ENCODE measurements at regions not wholly inside any gene's neighbourhood (a gene's known extent, or its start where the extent isn't known, plus 50 kb on each side); places are given as distances from the start of the nearest gene placed in this dataset.

DNA sequence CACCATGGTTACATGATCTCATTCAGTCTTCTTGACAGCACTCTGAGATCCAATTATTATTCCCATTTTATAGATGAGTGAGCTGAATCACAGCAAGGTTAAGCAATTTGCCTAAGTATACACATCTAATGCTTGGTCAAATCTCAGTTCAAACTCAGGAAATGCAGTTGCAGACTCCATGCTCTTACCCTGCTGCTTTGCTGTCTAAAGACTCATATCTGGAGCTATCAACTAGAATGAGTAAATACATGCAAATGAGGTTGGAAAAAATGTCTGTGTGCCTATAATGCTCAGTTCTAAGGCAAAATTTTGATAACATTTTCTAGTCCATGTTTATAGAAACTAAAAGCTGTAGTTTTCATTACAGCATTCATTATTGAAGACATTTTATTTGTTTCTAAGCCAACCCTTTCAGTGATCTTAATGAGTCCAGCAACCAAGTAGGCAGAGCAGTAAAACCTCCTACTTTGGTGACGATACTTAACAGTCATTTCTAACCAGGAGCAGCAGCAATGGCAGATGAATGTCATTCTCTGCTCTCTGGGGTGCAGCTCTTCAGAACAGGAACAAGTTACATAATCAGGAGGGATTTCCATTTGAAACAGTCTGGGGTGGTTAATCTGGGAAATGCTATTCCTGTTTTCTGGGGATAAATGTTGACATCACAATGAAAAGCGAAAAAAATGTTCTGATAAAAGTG, 396.8 kb upstream of the UBE2E3 start:
- ATAC-seq (no peak), DNase-seq (no peak)
- no peaks in the 10 kb centered on the region for H3K36me3 ChIP-seq (ENCODE audit: control insufficient read depth, insufficient read depth, low read length)
- H3K4me3 ChIP-seq (ENCODE audit: low read length) = no peak overlapping the region
- TF ChIP-seq, protein P1, sequence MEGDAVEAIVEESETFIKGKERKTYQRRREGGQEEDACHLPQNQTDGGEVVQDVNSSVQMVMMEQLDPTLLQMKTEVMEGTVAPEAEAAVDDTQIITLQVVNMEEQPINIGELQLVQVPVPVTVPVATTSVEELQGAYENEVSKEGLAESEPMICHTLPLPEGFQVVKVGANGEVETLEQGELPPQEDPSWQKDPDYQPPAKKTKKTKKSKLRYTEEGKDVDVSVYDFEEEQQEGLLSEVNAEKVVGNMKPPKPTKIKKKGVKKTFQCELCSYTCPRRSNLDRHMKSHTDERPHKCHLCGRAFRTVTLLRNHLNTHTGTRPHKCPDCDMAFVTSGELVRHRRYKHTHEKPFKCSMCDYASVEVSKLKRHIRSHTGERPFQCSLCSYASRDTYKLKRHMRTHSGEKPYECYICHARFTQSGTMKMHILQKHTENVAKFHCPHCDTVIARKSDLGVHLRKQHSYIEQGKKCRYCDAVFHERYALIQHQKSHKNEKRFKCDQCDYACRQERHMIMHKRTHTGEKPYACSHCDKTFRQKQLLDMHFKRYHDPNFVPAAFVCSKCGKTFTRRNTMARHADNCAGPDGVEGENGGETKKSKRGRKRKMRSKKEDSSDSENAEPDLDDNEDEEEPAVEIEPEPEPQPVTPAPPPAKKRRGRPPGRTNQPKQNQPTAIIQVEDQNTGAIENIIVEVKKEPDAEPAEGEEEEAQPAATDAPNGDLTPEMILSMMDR (IDR thresholded peaks at IDR 0.05) = no peak
- Mint-ChIP-seq H3K4me1 (no peaks in the 10 kb centered on the region), H3K36me3 (no peaks in the 10 kb centered on the region), H3K9me3 (peaks cover 3% of the 10 kb centered on the region in 2 donors), H3K27me3 (ENCODE audit: low read depth in 2 of 2) (no peaks in the 10 kb centered on the region), H3K27ac (no peak overlapping the region), H3K4me3 (no peak overlapping the region)
- H3K27me3 ChIP-seq (ENCODE audit: control insufficient read depth, insufficient read depth, low read length) = no peaks in the 10 kb centered on the region
- intact Hi-C loops (cut with micrococcal nuclease) = no loop called here
- H3K4me1 ChIP-seq (ENCODE audit: control insufficient read depth, insufficient read depth, low read length) = no peaks in the 10 kb centered on the region
- WGBS (ENCODE audit: insufficient coverage) = 92% methylated on average over 2 of the region's 2 CpGs
- H3K27ac ChIP-seq (ENCODE audit: low read length) = no peak overlapping the region
- no peaks in the 10 kb centered on the region for H3K9me3 ChIP-seq (ENCODE audit: control insufficient read depth, insufficient read depth, low read length)

DNA sequence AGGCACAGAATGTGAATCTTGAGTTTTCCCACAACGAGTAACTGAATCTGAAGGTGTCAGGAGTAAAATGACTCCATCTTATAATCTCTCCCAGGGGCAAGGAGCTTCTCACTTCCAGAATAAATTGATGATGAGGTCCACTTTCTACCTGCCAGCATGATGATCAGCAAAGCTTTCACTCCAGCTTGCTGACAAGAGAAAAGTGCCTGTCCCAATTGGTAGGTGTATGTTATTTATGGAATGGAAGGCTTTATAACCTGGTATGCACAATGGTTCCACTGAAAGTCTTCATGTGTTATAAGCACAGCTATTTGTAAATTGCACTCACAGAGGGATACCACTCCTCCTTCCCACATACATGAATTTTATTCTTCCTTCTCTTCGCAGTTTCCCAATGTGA, 401.0 kb upstream of the UBE2E3 start:
- H3K4me1 Mint-ChIP-seq = no peaks in the 10 kb centered on the region
- no peak overlapping the region for H3K27ac Mint-ChIP-seq
- H3K36me3 Mint-ChIP-seq = no peaks in the 10 kb centered on the region
- ATAC-seq = no peak
- TF ChIP-seq, protein P1 (IDR thresholded peaks at IDR 0.05) = no peak
- Histone ChIP-seq H3K36me3 (ENCODE audit: control insufficient read depth, insufficient read depth, low read length) (no peaks in the 10 kb centered on the region), H3K27me3 (ENCODE audit: control insufficient read depth, insufficient read depth, low read length) (peaks cover 2% of the 10 kb centered on the region), H3K4me3 (ENCODE audit: low read length) (no peak overlapping the region), H3K4me1 (ENCODE audit: control insufficient read depth, insufficient read depth, low read length) (no peaks in the 10 kb centered on the region), H3K9me3 (ENCODE audit: control insufficient read depth, insufficient read depth, low read length) (no peaks in the 10 kb centered on the region), H3K27ac (ENCODE audit: low read length) (no peak overlapping the region)
- intact Hi-C loops (cut with micrococcal nuclease) = no loop called here
- H3K4me3 Mint-ChIP-seq = no peak overlapping the region
- 62% methylated on average over 2 of the region's 2 CpGs for WGBS (ENCODE audit: insufficient coverage)
- no peaks in the 10 kb centered on the region for H3K9me3 Mint-ChIP-seq
- DNase-seq = no peak
- no peaks in the 10 kb centered on the region for H3K27me3 Mint-ChIP-seq (ENCODE audit: low read depth in 2 of 2)

DNA sequence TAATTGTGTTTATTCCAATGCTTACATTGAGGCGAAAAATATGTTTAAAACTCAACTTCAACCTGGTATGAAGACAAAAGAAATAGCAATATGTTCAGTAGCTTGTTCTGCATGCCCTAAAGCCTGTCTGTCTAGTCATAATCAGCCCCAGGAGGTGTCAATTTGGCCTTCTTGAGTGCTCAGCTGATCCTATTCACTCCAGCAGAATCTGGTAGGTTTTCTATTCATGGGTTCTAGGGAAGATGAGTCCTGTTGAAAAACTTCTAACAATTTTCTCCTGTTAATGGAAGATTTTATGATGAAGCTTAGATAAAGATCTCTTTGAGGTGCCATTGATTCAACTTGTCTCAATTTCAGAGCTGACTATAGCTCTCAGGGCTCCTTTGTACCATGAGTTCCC, 402.0 kb upstream of the UBE2E3 start:
- peaks cover 2% of the 10 kb centered on the region for H3K27me3 ChIP-seq (ENCODE audit: control insufficient read depth, insufficient read depth, low read length)
- no peak overlapping the region for H3K27ac ChIP-seq (ENCODE audit: low read length)
- no peaks in the 10 kb centered on the region for H3K4me1 ChIP-seq (ENCODE audit: control insufficient read depth, insufficient read depth, low read length)
- H3K36me3 ChIP-seq (ENCODE audit: control insufficient read depth, insufficient read depth, low read length) = no peaks in the 10 kb centered on the region
- no peaks in the 10 kb centered on the region for H3K9me3 ChIP-seq (ENCODE audit: control insufficient read depth, insufficient read depth, low read length)
- H3K4me1 Mint-ChIP-seq = no peaks in the 10 kb centered on the region
- DNase-seq = no peak
- intact Hi-C loops (cut with micrococcal nuclease) = no loop called here
- H3K27ac Mint-ChIP-seq = no peak overlapping the region
- no peak overlapping the region for H3K4me3 ChIP-seq (ENCODE audit: low read length)
- TF ChIP-seq, protein P1 (IDR thresholded peaks at IDR 0.05) = no peak
- H3K27me3 Mint-ChIP-seq (ENCODE audit: low read depth in 2 of 2) = no peaks in the 10 kb centered on the region
- H3K9me3 Mint-ChIP-seq = no peaks in the 10 kb centered on the region
- whole genome bisulfite sequencing (ENCODE audit: insufficient coverage) = 91% methylated on average over 1 of the region's 1 CpG
- ATAC-seq = no peak
- H3K36me3 Mint-ChIP-seq = no peaks in the 10 kb centered on the region
- H3K4me3 Mint-ChIP-seq = no peak overlapping the region

DNA sequence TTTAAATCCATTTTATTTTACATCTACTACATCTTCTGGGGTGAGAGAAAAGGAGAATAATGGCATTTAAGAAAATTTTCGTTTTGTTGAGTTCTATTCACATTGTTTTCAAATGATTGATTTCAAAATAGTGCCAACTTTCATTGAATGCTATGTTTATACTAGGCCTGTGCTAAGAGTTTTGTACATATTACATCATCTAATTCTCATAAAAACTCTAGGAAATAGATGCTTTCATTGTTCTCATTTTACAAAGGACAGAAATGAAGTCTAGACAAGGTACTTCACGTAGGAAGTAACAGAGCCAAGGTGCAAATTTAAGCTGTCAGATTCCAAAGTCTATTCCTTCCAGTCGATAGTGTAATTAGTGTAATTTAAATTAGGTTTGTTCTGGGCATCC, 402.8 kb upstream of the UBE2E3 start:
- WGBS (ENCODE audit: insufficient coverage) = 95% methylated on average over 2 of the region's 3 CpGs
- no peaks in the 10 kb centered on the region for H3K9me3 Mint-ChIP-seq
- Histone ChIP-seq H3K36me3 (ENCODE audit: control insufficient read depth, insufficient read depth, low read length) (no peaks in the 10 kb centered on the region), H3K4me3 (ENCODE audit: low read length) (no peak overlapping the region), H3K4me1 (ENCODE audit: control insufficient read depth, insufficient read depth, low read length) (no peaks in the 10 kb centered on the region), H3K27ac (ENCODE audit: low read length) (no peak overlapping the region), H3K27me3 (ENCODE audit: control insufficient read depth, insufficient read depth, low read length) (peaks cover 2% of the 10 kb centered on the region), H3K9me3 (ENCODE audit: control insufficient read depth, insufficient read depth, low read length) (no peaks in the 10 kb centered on the region)
- TF ChIP-seq, protein P1 (IDR thresholded peaks at IDR 0.05) = no peak
- ATAC-seq (no peak), DNase-seq (no peak)
- intact Hi-C loops (cut with micrococcal nuclease) = no loop called here
- H3K4me3 Mint-ChIP-seq = no peak overlapping the region
- H3K36me3 Mint-ChIP-seq = no peaks in the 10 kb centered on the region
- no peak overlapping the region for H3K27ac Mint-ChIP-seq
- H3K27me3 Mint-ChIP-seq (ENCODE audit: low read depth in 2 of 2) = no peaks in the 10 kb centered on the region
- H3K4me1 Mint-ChIP-seq = no peaks in the 10 kb centered on the region

All from natural killer cell (primary cell).